T follicular helper cell (primary cell): ENCODE measurements at regions not wholly inside any gene's neighbourhood (a gene's known extent, or its start where the extent isn't known, plus 50 kb on each side); places are given as distances from the start of the nearest gene placed in this dataset.

Source experiments
- DNase-seq: peaks from one replicate; pipeline ENCODE4 v3.0.0-alpha.2; 2020; ENCODE audit warnings: low read depth

DNA sequence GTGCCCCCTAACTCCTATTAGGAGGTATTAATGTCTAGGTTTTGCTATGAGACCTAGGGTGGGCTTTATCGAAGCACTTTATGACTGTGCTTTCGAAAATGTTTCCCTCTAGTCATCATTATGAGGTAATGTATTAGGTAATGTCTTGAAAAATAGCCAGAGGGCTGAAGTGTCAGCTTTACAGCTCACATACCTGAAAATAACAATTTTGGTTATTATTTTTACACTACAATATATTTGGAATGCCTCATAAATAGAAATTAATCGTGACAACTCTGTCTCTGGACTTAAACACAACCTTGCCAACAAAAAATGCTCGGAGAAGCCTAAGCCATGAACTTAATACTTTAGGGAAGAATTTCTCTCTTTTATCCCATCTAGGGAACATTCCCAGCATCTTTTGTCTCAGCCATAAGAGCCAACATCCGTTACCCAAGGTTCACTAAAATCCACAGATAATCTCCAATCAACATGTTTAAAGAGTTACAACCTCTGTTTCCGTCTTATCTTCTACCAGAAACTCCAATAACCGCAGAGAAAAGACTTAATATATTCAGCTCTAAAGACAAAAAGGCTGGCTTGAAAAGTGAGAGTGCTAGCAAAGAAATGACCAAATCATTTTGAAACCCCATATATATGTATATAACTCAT, 130.9 kb upstream of the RND3 start:
- no peak for DNase-seq

DNA sequence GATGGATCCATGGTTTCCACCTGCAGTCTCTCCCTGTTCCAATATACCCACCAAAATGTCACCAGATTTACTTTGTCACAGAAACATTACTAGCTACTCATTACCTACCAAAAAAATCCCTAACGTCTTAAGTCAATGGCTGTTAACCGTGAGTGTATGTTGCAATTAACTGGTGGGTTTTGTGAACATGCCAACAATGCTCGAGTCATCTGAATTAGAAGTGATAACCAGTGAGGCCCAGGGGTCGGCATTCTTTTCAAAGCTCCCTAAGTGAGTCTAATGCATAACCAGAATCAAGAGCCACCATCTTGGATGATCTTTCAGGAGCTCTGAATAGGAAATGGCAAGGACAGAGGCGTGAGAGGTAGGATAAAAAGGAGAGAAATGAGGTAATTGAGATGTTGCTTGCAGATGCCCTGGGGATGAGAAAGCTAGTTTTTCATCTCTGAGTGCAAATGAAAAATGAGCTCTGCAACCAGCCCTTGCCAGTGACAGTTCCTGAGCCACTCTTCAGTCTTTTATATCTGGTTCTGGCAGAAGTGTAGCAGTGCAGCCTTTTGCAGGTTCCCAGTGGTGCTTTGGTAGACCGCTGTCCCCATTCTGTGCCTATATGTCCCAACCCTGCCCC, 130.0 kb upstream of the RND3 start:
- DNase-seq = no peak

- DNase-seq = no peak
Measured at GRCh38 chr2:150612957-150613710, 125.7 kb upstream of the RND3 start.

- no peak for DNase-seq
Measured at GRCh38 chr2:150610670-150611279, 123.3 kb upstream of the RND3 start.

GRCh38 chr2:150609831-150610582, 122.5 kb upstream of the RND3 start:
- no peak for DNase-seq

DNA sequence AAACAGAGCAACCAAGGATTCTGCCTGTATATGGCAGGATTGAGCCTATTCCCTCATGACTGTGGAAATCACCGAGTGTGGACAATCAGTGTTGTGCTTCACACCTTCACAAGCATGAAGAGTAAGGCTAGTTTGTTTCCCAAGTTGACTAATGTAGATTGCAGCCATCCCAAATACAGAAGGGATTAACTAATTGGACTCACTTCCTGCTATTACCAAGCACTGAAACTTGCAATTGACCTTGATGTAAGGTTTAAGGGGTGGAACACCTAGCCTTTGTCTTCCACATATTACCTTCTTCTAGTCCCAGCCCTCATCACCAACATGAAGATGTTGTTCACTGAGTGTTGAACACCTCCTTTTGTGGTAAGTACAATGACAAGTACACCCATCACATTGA, 120.9 kb upstream of the RND3 start:
- no peak for DNase-seq

DNA sequence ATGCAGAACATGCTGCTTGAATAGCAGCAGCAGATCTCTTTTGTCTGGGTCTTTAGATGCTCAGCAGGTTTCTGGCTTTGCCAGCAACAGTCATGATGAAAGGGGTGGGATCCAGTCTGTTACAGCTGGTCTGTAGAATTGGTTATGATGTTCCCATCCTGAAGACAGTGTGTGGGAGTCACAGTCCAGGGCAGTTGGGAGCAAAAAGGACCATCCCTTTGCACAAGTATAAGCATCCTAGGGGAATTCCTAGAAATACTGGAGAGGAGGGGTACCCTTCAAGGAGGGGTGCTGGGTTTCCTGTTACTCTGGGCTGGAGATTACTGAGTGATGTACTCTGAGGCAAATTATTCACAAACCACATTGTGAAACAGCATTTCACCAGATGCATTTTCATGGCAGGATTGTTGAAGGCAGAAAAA, 119.9 kb upstream of the RND3 start:
- DNase-seq = no peak

DNA sequence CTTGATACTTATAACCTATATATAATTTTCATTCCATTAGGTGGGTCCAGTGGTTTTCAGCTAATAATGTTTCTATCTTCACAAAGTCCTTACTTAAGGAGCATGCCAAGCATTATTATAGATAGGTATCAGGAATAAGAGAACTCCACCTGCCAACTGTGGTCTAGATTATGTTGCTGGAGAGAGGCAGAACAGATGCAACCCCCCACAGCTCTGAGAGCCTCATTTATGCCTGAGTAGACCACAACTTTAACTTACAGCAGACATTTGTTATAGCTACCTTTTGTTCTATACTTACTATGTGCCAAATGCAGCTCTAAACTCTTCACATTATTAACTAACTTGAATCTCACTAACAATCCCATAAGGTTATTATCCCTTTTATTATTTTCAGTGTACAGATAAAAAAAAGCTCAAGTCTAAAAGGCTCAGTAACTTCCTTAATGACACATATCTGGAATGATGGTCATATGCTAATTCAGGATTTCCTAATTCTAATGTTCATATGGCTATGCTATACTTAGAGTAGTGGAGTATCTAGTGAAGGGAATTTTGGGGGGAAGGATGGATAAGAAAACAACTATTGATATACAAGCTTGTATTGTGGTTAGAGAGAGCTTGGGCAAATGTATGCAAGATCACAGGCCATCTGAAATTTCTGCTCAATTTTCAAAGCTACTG, 119.1 kb upstream of the RND3 start:
- DNase-seq = no peak

DNA sequence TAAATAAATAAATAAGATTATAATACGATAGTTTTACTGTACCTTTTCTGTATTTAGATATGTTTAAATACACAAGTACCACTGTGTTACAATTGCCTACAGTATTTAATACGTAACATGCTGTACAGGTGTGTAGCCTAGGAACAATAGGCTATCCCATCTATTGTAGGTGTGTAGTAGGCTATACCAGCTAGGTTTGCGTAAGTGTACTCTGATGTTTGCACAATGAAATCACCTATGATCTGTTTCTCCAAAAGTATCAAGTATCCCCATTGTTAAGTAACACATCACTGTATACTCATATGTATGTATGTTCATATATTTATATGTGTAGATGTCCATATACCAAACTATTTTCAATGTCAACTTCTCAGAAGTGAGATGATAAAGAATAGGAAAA, 118.2 kb upstream of the RND3 start:
- no peak for DNase-seq

- DNase-seq = no peak
Measured at GRCh38 chr2:150601280-150602038, 114.0 kb upstream of the RND3 start.

- DNase-seq = no peak
Measured at GRCh38 chr2:150599889-150600288, 112.4 kb upstream of the RND3 start.

DNA sequence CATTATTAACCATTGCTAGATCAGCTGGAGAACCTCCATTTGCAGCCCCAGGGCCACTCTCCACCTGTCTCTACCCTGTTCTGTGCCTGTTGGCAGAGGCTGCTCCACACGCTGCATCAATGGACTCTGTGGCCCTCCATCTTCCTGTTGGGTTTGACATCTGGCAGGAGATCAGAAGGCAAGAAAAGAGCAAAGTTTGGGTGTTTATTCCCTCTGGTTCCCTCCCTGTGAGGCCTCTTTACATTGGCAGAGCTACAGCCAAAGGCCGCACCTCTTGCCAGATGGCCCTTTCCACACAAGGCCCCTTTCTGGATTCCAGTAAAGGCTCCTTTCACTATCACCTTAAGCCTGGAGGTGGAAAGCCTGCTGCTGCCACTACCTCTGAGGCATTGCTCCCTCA, 110.9 kb upstream of the RND3 start:
- no peak for DNase-seq

- no peak for DNase-seq
Measured at GRCh38 chr2:150595803-150596470, 108.5 kb upstream of the RND3 start.

DNA sequence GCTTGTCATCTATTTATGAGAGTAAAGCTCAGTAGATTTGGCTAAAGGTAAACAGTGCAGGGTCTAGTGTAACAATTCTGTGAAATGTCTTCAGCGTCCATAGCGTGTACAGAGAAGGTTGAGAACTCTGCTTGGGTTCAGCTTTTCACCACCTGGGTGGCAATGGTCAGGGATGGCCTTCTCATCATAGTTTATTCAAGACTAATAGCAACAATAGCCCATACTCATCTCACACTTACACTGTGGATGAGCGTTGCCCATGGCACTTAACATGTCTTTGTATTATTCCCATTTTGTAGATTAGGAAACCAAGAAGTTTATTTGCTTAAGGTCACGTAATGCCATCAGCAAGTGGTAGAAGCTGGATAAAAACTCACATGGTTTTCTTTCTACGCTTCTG, 106.8 kb upstream of the RND3 start:
- no peak for DNase-seq

- no peak for DNase-seq
Measured at GRCh38 chr2:150591496-150592285, 104.2 kb upstream of the RND3 start.

DNA sequence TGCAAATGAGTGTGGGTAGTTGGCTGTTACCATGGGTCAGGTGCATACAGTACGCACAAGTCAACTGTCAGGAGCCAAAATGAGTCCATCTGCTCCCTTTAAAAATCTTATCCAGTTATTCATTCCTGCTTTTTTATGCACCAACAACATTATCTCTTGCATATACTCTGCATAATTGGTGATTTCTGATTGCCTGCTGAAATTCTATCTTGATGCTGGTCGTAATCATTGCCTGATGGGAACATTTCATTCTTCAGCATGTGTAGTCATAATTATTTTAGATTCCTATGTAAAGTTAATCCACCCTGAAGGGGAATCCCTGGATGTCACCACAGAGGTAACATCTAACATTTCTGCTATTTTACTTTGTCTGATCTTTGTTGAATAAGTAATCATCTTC, 102.2 kb upstream of the RND3 start:
- DNase-seq = no peak

DNA sequence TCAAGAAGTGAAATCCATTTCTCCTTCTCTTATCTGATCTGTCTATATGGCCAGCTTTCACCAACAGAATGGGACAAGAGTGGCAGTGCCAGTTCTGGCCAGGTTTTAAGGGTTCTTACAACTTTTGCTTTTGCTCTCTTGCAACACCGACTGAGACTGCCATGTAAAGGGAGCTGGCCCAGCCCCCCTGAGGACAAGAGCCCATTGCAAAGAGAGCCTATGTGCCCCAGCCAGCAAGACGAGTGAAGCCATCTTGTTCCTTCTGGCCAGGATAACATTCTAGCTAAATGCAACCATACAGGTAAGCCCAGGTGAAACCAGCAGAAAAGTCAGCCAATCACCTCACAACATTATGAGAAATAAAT, 101.0 kb upstream of the RND3 start:
- no peak for DNase-seq

DNA sequence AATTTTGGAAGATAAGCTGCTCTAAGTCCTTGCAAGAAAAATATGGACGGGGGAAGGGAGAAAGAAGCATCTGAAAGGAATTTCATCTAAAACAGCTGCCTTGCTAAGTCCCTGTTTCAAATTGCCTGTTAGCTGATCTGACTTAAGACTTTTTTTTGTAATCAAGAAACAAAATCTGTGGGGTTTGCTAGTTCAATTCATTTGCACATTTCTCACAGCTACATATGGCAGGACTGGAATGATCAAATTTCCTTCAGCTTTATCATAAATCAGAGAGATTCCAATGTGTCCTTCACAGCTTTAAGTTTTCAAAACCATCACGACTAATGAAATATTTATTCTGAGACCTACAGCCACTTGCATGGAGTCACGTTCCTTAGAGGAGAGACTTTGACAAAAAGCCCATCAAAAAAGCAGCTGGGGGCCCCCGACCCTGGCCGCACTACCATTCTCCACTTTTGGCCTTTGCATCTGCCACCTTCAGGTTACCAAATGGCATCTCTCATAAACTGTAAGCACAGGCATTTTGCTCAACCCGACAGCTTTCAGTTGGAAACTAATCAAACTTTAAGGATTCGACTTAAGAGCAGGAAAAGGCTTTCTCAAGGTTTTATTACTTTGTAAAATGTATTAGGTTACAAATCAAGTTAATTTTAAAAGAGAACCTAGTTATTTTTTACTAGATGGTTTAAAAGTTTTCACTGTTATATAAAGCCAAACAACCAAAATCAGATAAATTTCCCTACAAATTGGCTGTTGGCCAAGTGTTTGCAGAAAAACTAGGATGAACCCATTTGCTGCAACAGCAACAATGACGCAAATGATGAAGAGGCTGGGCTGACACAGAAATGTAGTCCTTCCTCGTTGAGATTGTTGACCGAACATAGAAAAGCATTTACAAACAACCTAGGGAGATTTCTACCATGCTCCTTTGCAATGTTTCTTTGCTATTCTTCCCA, 100.4 kb upstream of the RND3 start:
- DNase-seq = no peak
